HT-29 (cell line): ENCODE measurements at regions not wholly inside any gene's neighbourhood (a gene's known extent, or its start where the extent isn't known, plus 50 kb on each side); places are given as distances from the start of the nearest gene placed in this dataset.

Experiments used
- DNase-seq: peaks from one replicate; pipeline ENCODE4 v3.0.0-alpha.2; 2015; ENCODE audit warnings: low spot score

GRCh38 chr1:80457409-80457808, 1343.3 kb upstream of the ADGRL2 start:
- DNase-seq = no peak

GRCh38 chr1:80453775-80454174, 1347.0 kb upstream of the ADGRL2 start:
- no peak for DNase-seq

GRCh38 chr1:80450711-80451110, 1350.0 kb upstream of the ADGRL2 start:
- no peak for DNase-seq

GRCh38 chr1:80448081-80448480, 1352.7 kb upstream of the ADGRL2 start:
- DNase-seq = no peak

- no peak for DNase-seq
These were observed 1353.2 kb upstream of the ADGRL2 start for GRCh38 chr1:80447526-80447925.

- DNase-seq = peak; percentile 17
These were observed 1355.7 kb upstream of the ADGRL2 start for GRCh38 chr1:80445033-80445432.

GRCh38 chr1:80444171-80444570, 1356.6 kb upstream of the ADGRL2 start:
- no peak for DNase-seq

GRCh38 chr1:80441664-80442063, 1359.1 kb upstream of the ADGRL2 start:
- peak; percentile 24 for DNase-seq

- no peak for DNase-seq
These were observed 1363.9 kb upstream of the ADGRL2 start for GRCh38 chr1:80436851-80437250.

GRCh38 chr1:80427881-80428280, 1372.9 kb upstream of the ADGRL2 start:
- DNase-seq = no peak

- no peak for DNase-seq
These were observed 1376.5 kb upstream of the ADGRL2 start for GRCh38 chr1:80424249-80424648.

GRCh38 chr1:80418134-80418533, 1382.6 kb upstream of the ADGRL2 start:
- DNase-seq = no peak

- no peak for DNase-seq
These were observed 1383.1 kb upstream of the ADGRL2 start for GRCh38 chr1:80417671-80418070.

GRCh38 chr1:80413969-80414368, 1386.8 kb upstream of the ADGRL2 start:
- DNase-seq = no peak

- no peak for DNase-seq
These were observed 1390.5 kb upstream of the ADGRL2 start for GRCh38 chr1:80410233-80410632.

- no peak for DNase-seq
These were observed 1397.0 kb upstream of the ADGRL4 start for GRCh38 chr1:80403471-80403893.

- DNase-seq = no peak
These were observed 1396.1 kb upstream of the ADGRL4 start for GRCh38 chr1:80402625-80403024.

GRCh38 chr1:80401757-80402156, 1395.2 kb upstream of the ADGRL4 start:
- DNase-seq = no peak

GRCh38 chr1:80392529-80392928, 1386.0 kb upstream of the ADGRL4 start:
- DNase-seq = peak; percentile 75

GRCh38 chr1:80385650-80386049, 1379.1 kb upstream of the ADGRL4 start:
- no peak for DNase-seq

- DNase-seq = no peak
These were observed 1378.4 kb upstream of the ADGRL4 start for GRCh38 chr1:80384959-80385358.

GRCh38 chr1:80384083-80384830, 1377.7 kb upstream of the ADGRL4 start:
- no peak for DNase-seq

- DNase-seq = no peak
These were observed 1369.1 kb upstream of the ADGRL4 start for GRCh38 chr1:80375662-80376061.

- DNase-seq = no peak
These were observed 1368.6 kb upstream of the ADGRL4 start for GRCh38 chr1:80375109-80375508.
